GM21390 (cell line): ENCODE measurements at regions not wholly inside any gene's neighbourhood (a gene's known extent, or its start where the extent isn't known, plus 50 kb on each side); places are given as distances from the start of the nearest gene placed in this dataset.
"Not testable (repeated sequence)": the region's sequence is repeated elsewhere in the genome, so short reads cannot be mapped to it uniquely, and the experiment has no call there.

Experiments used
- ATAC-seq: cut with Tn5 transposase; IDR thresholded peaks from one replicate; pipeline ENCODE4 v1.9.1; 2021; ENCODE audit not compliant: unreplicated experiment

DNA sequence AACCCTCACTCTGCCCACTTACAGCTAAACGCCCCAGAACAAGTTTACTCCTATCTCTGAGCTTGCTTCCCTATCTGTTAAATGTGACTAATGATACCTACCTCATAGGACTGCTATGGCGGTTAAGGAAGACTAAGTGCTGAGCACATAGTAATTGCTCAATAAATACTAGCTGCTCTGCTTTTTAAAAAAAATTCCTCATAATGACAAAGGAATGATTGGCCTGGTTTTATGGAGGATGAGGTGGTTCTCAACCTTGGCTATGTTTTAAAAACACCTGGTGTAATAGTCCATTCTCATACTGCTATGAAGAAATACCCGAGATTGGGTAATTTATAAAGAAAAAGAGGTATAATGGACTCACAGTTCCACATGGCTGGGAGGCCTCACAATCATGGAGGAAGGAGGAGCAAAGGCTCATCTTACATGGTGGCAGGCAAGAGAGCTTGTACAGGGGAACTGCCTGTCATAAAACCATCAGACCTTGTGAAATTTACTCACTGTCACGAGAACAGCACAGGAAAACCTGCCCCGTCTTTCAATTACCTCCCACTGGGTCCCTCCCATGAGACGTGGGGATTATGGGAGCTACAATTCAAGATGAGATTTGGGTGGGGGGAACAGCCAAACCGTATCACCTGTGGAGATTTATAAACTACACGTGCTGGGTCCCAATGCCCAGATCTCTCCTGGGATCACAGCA lies 127.2 kb upstream of the SYT13 start:
- no peak for ATAC-seq

- ATAC-seq = no peak
Measured at GRCh38 chr11:45412521-45412920, 126.4 kb upstream of the SYT13 start.

GRCh38 chr11:45412051-45412471 lies 125.9 kb upstream of the SYT13 start:
- no peak for ATAC-seq

DNA sequence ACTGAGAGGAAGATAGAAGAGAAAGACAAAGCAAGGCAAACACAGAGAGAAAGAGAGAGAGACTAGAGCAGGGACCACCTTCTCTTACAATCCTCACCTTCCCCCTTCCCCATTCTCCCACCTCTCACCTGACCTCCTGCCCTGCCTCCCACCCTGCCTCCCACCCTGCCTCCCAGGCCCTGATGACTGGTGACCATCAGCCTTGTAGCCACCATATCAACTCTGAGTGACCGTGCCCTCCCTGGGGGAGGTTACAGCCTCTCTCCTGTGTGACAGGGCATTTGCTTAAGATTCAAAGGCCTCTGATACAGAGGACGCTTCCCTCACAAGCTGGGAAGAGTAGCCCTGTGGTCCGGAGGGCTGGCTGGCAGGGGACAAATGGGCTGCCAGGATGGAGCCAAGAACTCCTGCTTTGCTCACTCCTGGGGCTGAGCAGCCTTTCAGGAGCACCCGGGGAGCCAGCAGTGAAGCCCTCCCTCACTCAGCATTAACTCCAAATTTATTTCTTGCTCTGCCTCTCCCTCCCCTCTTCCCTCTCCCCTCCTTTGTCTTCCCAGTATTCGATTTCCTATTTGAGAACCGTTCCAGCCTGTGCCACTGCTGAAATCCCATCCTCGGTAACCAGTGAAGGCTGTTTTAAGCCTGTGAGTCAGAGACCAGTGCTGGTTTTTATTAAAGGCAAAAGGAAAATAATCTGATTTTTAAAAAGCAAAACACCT lies 125.2 kb upstream of the SYT13 start:
- no peak for ATAC-seq

GRCh38 chr11:45410391-45411227 lies 124.5 kb upstream of the SYT13 start:
- no peak for ATAC-seq

- ATAC-seq = no peak
Measured at GRCh38 chr11:45409587-45409986, 123.4 kb upstream of the SYT13 start.

GRCh38 chr11:45407226-45407625 lies 121.1 kb upstream of the SYT13 start:
- no peak for ATAC-seq

GRCh38 chr11:45405916-45406670 lies 120.0 kb upstream of the SYT13 start:
- ATAC-seq = no peak

- ATAC-seq = not testable (repeated sequence)
Measured at GRCh38 chr11:45403521-45403920, 117.4 kb upstream of the SYT13 start.

DNA sequence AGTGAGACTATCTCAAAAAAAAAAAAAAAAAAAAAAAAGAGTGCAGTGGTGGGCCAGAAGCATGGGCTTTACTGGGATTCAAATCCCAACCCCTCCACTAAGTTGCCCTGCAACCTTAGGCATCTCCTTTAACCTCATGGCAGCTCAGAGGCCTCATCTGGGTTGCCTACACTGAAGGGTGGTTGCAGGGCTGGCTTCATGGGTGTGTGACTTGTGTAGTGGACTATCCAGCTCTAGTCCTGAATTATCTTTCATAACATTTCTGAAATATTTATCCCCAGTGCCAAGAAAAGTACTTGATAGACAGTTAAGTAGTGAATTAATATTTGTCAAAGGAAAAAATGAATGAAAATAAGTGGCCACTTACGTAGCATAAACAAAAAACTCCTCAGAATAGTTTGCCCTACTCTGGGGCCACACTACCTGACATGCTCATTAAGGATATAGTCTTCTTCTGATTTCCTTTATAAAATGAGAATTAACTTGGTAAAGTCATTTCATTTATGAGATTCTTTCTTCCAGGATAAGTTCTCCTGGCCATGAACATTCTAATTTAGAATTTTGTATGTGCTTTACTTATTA lies 116.0 kb upstream of the SYT13 start:
- ATAC-seq = no peak

- no peak for ATAC-seq
Measured at GRCh38 chr11:45400591-45400990, 114.5 kb upstream of the SYT13 start.

GRCh38 chr11:45399166-45399565 lies 113.0 kb upstream of the SYT13 start:
- no peak for ATAC-seq

DNA sequence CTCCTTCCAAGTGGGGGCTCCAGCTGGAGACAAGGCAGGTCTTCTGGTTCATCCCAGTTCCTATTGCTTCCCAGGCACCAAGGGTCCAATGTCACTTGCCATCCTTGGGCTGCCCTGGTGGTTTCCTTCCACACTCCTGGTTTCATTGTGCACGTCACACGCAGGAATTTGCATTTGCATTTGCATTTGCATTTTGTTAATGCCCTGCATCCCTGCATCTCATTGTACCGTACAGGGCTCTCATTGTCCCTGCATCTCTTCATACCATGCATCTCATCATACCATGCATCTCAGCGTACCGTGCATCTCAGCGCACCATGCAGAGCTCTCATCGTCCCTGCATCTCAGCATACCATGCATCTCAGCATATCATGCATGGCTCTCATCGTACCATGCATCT lies 112.2 kb upstream of the SYT13 start:
- ATAC-seq = no peak

DNA sequence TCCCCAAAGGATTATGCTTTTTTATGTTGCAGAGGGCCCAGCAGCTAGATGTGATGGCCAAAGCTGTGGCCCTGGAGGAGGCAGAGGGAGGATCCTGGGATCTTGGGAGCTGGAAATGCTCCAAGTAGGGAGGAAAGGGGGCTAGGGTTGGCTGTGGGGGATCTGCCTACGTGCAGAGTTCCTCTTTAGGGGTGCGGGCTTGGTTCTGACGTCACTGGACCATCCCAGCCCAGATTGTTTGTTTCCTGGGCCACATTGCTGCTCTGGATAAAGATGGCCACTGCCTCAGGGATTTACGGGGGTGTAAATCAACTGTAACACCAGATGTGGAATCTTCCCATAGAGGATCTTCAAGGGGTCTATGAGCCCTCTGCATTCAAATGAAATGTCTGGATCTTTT lies 110.3 kb upstream of the SYT13 start:
- no peak for ATAC-seq

DNA sequence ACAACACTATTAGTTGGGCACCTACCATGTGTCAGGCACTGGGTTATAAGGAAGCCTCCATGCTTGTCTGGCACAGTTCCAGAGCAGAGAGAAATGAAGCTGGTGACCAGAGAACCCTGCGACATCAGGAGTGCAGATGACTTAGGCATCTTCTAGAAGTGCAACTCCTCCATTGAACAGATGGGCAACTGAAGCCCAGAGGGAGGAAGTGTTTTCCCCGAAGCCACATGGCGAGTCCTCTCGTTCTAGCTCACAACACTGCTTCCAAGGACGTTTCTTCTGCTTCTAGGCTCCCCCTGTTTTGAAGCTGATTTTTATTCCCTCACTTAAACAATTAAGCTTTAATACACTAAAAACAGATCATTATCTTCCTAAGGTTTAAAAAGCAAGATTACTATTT lies 109.8 kb upstream of the SYT13 start:
- ATAC-seq = no peak

DNA sequence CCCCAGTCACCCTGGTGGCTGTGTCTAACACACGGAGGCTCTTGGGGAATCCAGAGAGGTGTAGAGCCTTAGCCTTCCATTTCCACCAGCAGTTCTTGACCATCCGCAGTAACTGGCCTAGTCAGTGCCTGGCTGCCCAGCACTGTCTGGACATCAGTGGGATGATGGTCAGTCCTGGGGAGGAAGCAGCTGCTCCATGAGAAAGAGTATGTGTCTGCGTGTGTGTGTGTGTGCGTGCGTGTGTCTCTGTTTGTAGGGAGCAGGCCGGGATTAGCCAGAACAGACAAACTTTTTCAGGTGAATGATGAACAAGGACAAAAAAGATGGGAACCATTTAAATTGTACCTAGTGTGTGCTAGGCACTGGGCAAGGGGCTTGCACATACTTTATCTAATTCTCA lies 109.3 kb upstream of the SYT13 start:
- no peak for ATAC-seq

DNA sequence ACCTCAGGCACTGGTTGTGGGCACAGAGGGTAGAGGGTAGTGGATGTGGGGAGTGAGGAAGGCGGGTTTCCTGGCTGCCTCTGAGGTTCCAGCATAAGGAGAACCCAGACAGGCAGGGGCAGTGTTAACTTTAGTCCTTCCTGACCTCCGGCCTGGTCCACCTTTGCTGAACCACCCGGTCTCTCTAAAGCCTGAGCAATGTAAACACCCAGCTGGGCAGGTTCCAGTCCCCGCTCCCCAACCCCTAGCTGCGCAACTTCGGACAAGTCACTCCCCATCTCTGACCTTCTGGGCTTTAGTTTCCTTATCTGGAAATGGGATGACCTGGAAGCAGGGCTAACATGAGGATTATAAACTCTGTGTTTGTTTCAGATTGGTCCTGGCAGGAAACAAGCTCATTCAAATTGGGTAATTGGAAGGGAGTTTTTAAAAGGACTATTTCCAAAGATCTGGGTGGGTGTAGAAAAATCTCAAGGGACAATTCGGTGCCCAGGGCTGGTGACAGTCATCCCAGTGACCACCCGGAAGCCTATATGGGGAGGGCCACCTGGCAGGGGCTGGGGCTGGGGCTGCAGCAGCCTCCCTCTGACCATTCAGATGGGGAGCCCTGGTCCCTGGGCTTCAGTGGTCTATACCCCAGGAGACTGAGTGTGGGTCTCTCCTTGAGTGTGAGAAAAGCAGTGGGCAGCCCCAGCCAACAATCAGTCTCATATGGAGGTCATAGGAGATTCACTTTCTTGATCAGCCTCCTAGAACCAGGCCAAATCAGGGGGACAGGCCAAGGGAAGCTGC lies 108.3 kb upstream of the SYT13 start:
- ATAC-seq = no peak

- ATAC-seq = no peak
Measured at GRCh38 chr11:45393826-45394225, 107.7 kb upstream of the SYT13 start.

GRCh38 chr11:45393334-45393733 lies 107.2 kb upstream of the SYT13 start:
- ATAC-seq = no peak

DNA sequence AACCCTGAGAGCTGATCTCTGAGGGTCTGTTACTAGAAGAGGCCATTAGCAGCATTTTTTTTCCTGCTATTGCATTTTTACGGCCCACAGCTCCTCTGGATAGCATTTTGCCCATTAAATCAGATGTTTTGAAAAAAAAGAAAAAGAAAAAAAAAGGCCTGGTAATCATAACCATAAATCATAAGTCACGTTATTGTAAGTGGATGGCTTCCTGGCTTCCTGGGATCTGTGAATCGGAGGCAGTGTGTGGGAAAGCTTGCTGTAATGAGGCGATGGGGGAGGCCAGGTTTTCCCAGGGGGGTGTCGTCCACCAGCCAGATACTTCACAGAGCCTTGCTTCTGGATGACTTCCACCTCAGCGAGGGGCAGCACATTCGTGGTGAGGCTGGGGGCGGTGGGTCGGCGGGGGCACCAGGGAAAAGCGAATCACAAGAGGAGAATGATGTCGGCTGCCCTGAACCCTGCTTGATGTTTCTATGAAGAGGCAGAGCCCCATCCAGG lies 106.5 kb upstream of the SYT13 start:
- no peak for ATAC-seq
